ENCODE measurements at regions not wholly inside any gene's neighbourhood (a gene's known extent, or its start where the extent isn't known, plus 50 kb on each side); places are given as distances from the start of the nearest gene placed in this dataset.

DNA sequence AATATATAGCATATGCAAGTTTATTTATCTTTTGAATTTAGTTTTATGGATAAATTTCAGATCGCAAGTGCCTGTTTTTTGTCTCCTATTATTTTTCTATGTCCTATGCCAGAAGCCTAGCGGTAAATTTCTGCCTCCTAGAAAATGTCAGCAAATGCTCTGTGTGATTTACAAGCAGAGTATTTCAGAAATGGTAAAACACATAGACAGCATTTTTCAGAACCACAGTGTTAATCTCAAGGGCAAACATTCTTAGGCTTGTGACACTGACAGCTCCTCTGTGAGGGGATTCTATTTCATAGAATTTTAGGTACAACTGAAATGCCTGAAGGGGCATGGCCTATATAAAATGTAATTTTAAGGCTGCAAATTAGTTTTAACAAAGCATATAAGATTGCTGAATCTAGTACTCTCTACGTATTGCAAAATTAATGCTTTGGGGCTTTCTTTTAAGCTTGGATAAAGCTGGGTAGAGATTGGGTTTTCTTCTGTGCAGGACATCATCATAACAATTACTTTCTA lies 89.9 kb upstream of the PTCHD4 start:
- DNase-seq = no peak

- no peak for DNase-seq
These were observed 88.5 kb upstream of the PTCHD4 start for GRCh38 chr6:48199499-48199898.

DNA sequence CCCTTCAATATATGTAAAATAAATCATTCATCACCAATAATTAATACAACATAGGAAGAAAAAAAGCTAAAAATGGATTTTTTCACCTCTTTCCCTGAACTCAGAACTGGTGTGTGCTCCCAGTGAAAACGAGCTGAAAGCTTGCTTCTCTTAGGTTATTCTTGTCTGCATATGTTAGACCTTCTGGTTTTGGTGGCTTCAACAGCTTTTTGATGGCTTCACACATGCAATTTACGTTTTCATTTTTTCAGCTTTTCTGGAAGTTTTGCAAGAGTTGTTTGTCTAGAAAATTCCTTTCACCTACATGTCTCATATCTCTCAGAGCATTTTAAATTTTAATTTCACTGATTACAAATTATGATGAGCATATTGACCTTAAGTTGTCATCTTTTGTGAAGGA lies 86.9 kb upstream of the PTCHD4 start:
- no peak for DNase-seq

GRCh38 chr6:48194596-48195295 lies 83.7 kb upstream of the PTCHD4 start:
- peak; percentile 59 for DNase-seq

DNA sequence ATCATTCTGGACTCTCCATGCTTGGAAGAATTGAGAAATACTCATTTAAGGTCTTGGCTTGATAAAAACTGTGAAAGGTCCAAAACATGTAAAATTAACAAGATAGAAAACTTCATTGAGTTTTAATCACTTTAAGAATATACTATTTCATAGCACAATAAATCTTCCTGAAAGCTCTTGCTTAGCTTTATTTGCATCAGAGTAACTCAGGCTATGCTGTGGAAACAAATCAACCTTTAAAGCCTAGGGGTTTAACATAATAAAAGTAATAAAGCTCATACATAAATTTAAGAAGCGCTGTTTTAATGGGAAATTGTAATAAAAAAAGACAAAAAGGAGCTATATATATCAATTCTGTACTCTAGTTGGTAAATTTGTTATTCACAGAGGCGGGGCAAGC lies 77.2 kb upstream of the PTCHD4 start:
- DNase-seq = no peak

- DNase-seq = no peak
These were observed 75.7 kb upstream of the PTCHD4 start for GRCh38 chr6:48186746-48187145.

GRCh38 chr6:48184648-48185047 lies 73.7 kb upstream of the PTCHD4 start:
- peak; percentile 68 for DNase-seq

- DNase-seq = no peak
These were observed 73.0 kb upstream of the PTCHD4 start for GRCh38 chr6:48183811-48184605.

DNA sequence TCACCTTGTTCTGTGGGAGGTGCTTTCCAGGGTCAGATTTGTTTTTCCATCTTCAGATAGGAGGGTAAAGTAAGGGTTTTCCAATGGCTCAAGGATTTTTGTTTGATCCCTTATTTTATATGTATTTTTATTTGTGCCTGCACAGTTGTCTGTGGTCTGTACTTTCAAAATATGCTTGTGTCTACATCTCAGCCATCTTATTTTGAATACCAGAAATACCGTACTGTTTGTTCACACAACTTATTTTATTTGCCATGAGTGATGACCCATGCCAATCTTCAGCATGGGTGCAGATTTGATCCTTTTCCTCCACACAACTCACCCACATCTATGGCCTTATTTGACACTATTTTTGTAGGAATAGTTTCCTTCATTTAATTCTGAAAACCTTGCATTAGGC lies 72.2 kb upstream of the PTCHD4 start:
- no peak for DNase-seq

DNA sequence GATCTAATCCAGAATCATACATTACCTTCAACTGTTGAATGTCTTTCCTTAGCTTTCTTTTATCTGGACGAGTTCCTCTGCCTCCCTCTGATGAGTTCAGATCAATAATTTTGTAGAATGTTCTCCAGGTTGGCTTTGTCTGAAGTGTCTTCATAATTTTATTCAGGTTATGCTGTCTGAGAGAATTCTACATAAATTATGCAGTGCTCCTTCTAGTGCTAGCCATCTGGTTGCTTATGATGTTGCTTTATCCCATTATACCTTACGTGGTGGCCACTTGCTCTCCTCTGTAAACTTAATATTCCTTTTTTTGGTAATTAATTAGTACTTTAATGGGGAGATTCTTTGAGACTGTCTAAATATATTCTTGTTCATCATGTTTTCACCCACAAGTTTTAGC lies 67.7 kb upstream of the PTCHD4 start:
- no peak for DNase-seq

DNA sequence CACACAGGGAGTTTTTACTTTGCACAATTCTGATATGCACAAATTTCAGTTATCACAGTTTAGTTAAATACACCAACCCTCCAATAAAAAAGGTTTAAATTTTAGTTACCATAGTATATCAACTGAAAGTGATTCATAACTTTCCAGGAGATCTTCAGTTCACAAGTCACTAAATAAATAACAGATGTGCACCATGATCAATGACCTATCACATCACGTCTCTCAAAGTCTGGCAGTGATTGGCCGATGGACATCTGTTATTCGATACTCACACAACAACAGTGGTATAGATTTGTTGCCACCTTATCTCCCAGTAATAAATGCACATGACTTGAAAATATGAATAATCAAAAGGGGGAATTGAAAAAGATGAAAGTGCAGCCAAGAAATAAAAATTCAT lies 66.8 kb upstream of the PTCHD4 start:
- no peak for DNase-seq

GRCh38 chr6:48176645-48177308 lies 65.8 kb upstream of the PTCHD4 start:
- DNase-seq = no peak

- DNase-seq = no peak
These were observed 58.6 kb upstream of the PTCHD4 start for GRCh38 chr6:48169635-48170034.

Data from COR-L47 (cell line).